ENCODE measurements at regions not wholly inside any gene's neighbourhood (a gene's known extent, or its start where the extent isn't known, plus 50 kb on each side); places are given as distances from the start of the nearest gene placed in this dataset.

DNA sequence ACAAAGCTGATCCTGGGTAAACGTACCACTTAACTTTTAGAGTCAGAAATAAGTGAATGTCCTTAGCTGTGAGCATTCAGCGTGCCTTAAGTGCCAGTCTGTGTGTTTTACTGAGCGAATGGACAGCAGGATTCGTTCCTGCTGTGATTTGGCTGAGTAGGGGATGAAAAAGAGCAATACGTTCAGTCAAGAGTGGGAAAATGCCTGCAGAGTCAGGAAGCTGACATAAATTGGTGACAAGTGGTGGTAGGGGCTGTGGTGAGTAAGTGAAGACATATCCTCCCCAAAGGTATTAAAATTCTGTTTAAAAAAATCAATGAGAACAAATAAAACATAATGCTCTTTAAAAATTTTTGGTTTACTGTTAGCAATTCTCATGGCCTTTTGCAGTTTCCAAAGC is 56.6 kb upstream of the TNIP3 start:
- no peak for ATAC-seq
- no peak for FAIRE-seq
- H3K4me1 ChIP-seq: no peaks in the 10 kb centered on the region
- H3K9me3 ChIP-seq: no peaks in the 10 kb centered on the region
- H3K4me2 ChIP-seq: no peak overlapping the region
- no peak for DNase-seq (ENCODE audit: low read depth in 1 of 2, low spot score in 1 of 2)
- TF ChIP-seq, protein P1, sequence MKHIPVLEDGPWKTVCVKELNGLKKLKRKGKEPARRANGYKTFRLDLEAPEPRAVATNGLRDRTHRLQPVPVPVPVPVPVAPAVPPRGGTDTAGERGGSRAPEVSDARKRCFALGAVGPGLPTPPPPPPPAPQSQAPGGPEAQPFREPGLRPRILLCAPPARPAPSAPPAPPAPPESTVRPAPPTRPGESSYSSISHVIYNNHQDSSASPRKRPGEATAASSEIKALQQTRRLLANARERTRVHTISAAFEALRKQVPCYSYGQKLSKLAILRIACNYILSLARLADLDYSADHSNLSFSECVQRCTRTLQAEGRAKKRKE (CRISPR knock-in tag; IDR thresholded peaks at IDR 0.05; ENCODE audit: low read depth): no peak
- TF ChIP-seq, protein P2, sequence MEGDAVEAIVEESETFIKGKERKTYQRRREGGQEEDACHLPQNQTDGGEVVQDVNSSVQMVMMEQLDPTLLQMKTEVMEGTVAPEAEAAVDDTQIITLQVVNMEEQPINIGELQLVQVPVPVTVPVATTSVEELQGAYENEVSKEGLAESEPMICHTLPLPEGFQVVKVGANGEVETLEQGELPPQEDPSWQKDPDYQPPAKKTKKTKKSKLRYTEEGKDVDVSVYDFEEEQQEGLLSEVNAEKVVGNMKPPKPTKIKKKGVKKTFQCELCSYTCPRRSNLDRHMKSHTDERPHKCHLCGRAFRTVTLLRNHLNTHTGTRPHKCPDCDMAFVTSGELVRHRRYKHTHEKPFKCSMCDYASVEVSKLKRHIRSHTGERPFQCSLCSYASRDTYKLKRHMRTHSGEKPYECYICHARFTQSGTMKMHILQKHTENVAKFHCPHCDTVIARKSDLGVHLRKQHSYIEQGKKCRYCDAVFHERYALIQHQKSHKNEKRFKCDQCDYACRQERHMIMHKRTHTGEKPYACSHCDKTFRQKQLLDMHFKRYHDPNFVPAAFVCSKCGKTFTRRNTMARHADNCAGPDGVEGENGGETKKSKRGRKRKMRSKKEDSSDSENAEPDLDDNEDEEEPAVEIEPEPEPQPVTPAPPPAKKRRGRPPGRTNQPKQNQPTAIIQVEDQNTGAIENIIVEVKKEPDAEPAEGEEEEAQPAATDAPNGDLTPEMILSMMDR (IDR thresholded peaks at IDR 0.05): no peak
- TF ChIP-seq, protein P3, sequence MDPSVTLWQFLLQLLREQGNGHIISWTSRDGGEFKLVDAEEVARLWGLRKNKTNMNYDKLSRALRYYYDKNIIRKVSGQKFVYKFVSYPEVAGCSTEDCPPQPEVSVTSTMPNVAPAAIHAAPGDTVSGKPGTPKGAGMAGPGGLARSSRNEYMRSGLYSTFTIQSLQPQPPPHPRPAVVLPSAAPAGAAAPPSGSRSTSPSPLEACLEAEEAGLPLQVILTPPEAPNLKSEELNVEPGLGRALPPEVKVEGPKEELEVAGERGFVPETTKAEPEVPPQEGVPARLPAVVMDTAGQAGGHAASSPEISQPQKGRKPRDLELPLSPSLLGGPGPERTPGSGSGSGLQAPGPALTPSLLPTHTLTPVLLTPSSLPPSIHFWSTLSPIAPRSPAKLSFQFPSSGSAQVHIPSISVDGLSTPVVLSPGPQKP (IDR thresholded peaks at IDR 0.05; ENCODE audit: low read depth, low read length): no peak
- no peak for TF ChIP-seq NR3C1 (IDR thresholded peaks at IDR 0.05)
- no peak for TF ChIP-seq HOXB5 (CRISPR knock-in tag; IDR thresholded peaks at IDR 0.05)
- TF ChIP-seq PHF8 (IDR thresholded peaks at IDR 0.05; ENCODE audit: borderline replicate concordance, low read depth): no peak
- ChIA-PET POLR2A (no interaction called here), CTCF (no interaction called here)
- no peak overlapping the region for H3K27ac ChIP-seq
- no peak overlapping the region for H3K4me3 ChIP-seq
- 31% methylated on average over 5 of the region's 5 CpGs for WGBS (ENCODE audit: missing lambda C conversion rate)

DNA sequence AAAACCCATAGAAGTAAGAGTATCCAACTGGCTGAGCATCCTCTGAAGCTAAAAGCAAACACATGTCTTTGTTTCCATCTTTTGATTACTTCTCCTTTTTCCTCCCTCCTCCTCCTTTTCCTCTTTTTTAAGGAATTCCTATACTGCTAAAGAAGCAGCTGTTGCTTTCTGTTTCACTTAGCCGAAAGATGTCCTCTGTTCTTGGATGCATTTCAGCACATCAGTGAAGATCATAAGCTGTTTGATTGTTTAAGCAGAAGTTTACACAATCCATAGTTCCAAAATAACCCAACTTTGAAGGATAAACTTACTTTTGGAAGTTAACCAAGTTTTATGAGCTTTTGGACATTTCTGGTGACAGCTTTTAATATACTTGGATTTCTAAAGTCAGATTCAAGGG is 55.1 kb upstream of the TNIP3 start:
- DNase-seq (ENCODE audit: low read depth in 1 of 2, low spot score in 1 of 2): no peak
- Histone ChIP-seq H3K4me3 (no peak overlapping the region), H3K27ac (no peak overlapping the region), H3K4me1 (no peaks in the 10 kb centered on the region), H3K4me2 (no peak overlapping the region), H3K9me3 (no peaks in the 10 kb centered on the region)
- FAIRE-seq: no peak
- POLR2A ChIA-PET: no interaction called here
- CTCF ChIA-PET: no interaction called here
- TF ChIP-seq, protein P4, sequence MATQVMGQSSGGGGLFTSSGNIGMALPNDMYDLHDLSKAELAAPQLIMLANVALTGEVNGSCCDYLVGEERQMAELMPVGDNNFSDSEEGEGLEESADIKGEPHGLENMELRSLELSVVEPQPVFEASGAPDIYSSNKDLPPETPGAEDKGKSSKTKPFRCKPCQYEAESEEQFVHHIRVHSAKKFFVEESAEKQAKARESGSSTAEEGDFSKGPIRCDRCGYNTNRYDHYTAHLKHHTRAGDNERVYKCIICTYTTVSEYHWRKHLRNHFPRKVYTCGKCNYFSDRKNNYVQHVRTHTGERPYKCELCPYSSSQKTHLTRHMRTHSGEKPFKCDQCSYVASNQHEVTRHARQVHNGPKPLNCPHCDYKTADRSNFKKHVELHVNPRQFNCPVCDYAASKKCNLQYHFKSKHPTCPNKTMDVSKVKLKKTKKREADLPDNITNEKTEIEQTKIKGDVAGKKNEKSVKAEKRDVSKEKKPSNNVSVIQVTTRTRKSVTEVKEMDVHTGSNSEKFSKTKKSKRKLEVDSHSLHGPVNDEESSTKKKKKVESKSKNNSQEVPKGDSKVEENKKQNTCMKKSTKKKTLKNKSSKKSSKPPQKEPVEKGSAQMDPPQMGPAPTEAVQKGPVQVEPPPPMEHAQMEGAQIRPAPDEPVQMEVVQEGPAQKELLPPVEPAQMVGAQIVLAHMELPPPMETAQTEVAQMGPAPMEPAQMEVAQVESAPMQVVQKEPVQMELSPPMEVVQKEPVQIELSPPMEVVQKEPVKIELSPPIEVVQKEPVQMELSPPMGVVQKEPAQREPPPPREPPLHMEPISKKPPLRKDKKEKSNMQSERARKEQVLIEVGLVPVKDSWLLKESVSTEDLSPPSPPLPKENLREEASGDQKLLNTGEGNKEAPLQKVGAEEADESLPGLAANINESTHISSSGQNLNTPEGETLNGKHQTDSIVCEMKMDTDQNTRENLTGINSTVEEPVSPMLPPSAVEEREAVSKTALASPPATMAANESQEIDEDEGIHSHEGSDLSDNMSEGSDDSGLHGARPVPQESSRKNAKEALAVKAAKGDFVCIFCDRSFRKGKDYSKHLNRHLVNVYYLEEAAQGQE (IDR thresholded peaks at IDR 0.05): no peak
- TF ChIP-seq CEBPB (IDR thresholded peaks at IDR 0.05) (no peak), BHLHE40 (IDR thresholded peaks at IDR 0.05; ENCODE audit: low read depth, low read length) (no peak), NFE2L2 (conservative IDR thresholded peaks at IDR 0.05; ENCODE audit: low read length) (no peak), RFX5 (IDR thresholded peaks at IDR 0.05) (no peak), MAZ (IDR thresholded peaks at IDR 0.05; ENCODE audit: borderline replicate concordance, low read depth, low read length) (no peak), ZNF302 (CRISPR knock-in tag; IDR thresholded peaks at IDR 0.05) (no peak), CBX8 (IDR thresholded peaks at IDR 0.05) (no peak), KDM1A (IDR thresholded peaks at IDR 0.05; ENCODE audit: low read depth) (no peak), CHD4 (IDR thresholded peaks at IDR 0.05; ENCODE audit: borderline replicate concordance) (no peak), POLR2AphosphoS2 (conservative IDR thresholded peaks at IDR 0.05; ENCODE audit: low read length) (no peak), MYC (IDR thresholded peaks at IDR 0.05; ENCODE audit: borderline replicate concordance, low read length) (no peak), GATA3 (IDR thresholded peaks at IDR 0.05; ENCODE audit: borderline replicate concordance) (no peak), PHF8 (IDR thresholded peaks at IDR 0.05; ENCODE audit: borderline replicate concordance, low read depth) (no peak), ZSCAN20 (CRISPR knock-in tag; IDR thresholded peaks at IDR 0.05) (no peak)
- TF ChIP-seq, protein P5, sequence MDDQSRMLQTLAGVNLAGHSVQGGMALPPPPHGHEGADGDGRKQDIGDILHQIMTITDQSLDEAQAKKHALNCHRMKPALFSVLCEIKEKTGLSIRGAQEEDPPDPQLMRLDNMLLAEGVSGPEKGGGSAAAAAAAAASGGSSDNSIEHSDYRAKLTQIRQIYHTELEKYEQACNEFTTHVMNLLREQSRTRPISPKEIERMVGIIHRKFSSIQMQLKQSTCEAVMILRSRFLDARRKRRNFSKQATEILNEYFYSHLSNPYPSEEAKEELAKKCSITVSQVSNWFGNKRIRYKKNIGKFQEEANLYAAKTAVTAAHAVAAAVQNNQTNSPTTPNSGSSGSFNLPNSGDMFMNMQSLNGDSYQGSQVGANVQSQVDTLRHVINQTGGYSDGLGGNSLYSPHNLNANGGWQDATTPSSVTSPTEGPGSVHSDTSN (IDR thresholded peaks at IDR 0.05): no peak
- TF ChIP-seq, protein P6, sequence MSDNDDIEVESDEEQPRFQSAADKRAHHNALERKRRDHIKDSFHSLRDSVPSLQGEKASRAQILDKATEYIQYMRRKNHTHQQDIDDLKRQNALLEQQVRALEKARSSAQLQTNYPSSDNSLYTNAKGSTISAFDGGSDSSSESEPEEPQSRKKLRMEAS (IDR thresholded peaks at IDR 0.05): no peak
- 28% methylated on average over 1 of the region's 1 CpG for WGBS (ENCODE audit: missing lambda C conversion rate)
- no peak for ATAC-seq

Measured in A549 (cell line).